Natural killer cell (primary cell): ENCODE measurements at regions not wholly inside any gene's neighbourhood (a gene's known extent, or its start where the extent isn't known, plus 50 kb on each side); places are given as distances from the start of the nearest gene placed in this dataset.

Experiments
- ATAC-seq, 3 donors: fragments of 150-1000 bp in 2 of 3; fragments of 200-7000 bp in 1 of 3; cut with Tn5 transposase; 1 replicate in 1 of 3; 2 replicates in 2 of 3; pipeline ENCODE4 v1.10.0; 2021; ENCODE audit warnings: mild to moderate bottlenecking in 2 of 3, moderate library complexity in 2 of 3
- DNase-seq, 2 donors: peaks; one replicate each; pipeline versions ENCODE4 v3.0.0 to v3.0.0-alpha.2; 2013 to 2021; ENCODE audit warnings: mixed read lengths in 1 of 2
- H3K27ac ChIP-seq: one replicate; pipeline ENCODE4 v1.5.1; 2013; ENCODE audit warnings: mild to moderate bottlenecking, low read length
- H3K27me3 ChIP-seq: one replicate; pipeline ENCODE4 v1.6.1; 2013; ENCODE audit warnings: low read length; ENCODE audit not compliant: control insufficient read depth, insufficient read depth
- H3K36me3 ChIP-seq: one replicate; pipeline ENCODE4 v1.6.1; 2013; ENCODE audit warnings: low read length; ENCODE audit not compliant: control insufficient read depth, insufficient read depth
- H3K4me1 ChIP-seq: one replicate; pipeline ENCODE4 v1.6.1; 2013; ENCODE audit warnings: low read length; ENCODE audit not compliant: control insufficient read depth, insufficient read depth
- H3K4me3 ChIP-seq: one replicate; pipeline ENCODE4 v1.5.1; 2013; ENCODE audit warnings: low read length
- H3K9me3 ChIP-seq: one replicate; pipeline ENCODE4 v1.6.1; 2013; ENCODE audit warnings: low read length; ENCODE audit not compliant: control insufficient read depth, insufficient read depth
- H3K27ac Mint-ChIP-seq, 2 donors: one replicate each; pipeline ENCODE4 v1.8.0; 2022; ENCODE audit warnings: mild to moderate bottlenecking in 2 of 2, mixed read lengths in 2 of 2, moderate library complexity in 1 of 2
- H3K27me3 Mint-ChIP-seq, 2 donors: one replicate each; pipeline ENCODE4 v1.8.0; 2022; ENCODE audit warnings: low read depth in 2 of 2, mixed read lengths in 2 of 2
- H3K36me3 Mint-ChIP-seq: one replicate; pipeline ENCODE4 v1.8.0; 2022; ENCODE audit warnings: mixed read lengths
- H3K4me1 Mint-ChIP-seq, 2 donors: one replicate each; pipeline ENCODE4 v1.8.0; 2022; ENCODE audit warnings: mixed read lengths in 2 of 2
- H3K4me3 Mint-ChIP-seq: one replicate; pipeline ENCODE4 v1.8.0; 2022; ENCODE audit warnings: mild to moderate bottlenecking, moderate library complexity, mixed read lengths
- H3K9me3 Mint-ChIP-seq, 2 donors: one replicate each; pipeline ENCODE4 v1.8.0; 2022; ENCODE audit warnings: mixed read lengths in 2 of 2
- WGBS: methylation state at CpG from one replicate; pipeline ENCODE4 v1.1.7; 2013; ENCODE audit warnings: missing lambda C conversion rate; ENCODE audit not compliant: insufficient coverage; 5-methylcytosine and 5-hydroxymethylcytosine counted together
- intact Hi-C: fragments of 100-400 bp; cut with micrococcal nuclease; formaldehyde crosslinking; loops from one replicate; pipeline ENCODE4 v1.14.2; 2022
- TF ChIP-seq, protein P1 (sequence below): fragments of 200-600 bp; IDR thresholded peaks from one replicate; pipeline ENCODE4 v1.8.0; 2022; ENCODE audit warnings: antibody characterized with exemption

DNA sequence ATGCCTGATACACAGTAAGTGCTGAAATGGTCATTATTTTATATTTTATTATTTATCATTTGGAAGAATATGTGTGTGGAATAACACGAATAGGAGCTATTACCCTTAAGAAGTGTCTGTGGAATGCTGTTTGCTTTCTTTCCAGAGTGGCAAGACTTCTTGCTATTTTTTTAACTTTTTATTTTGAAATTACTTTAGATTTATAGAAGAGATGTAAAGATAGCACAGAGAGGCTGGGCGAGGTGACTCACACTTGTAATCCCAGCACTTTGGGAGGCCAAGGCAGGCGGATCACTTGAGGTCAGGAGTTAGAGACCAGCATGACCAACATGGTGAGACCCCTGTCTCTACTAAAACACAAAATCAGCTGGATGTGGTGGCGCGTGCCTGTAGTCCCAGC, 58.9 kb upstream of the PAX6 start:
- H3K36me3 ChIP-seq: no peaks in the 10 kb centered on the region
- DNase-seq (no peak), ATAC-seq (no peak)
- H3K27me3 ChIP-seq: no peaks in the 10 kb centered on the region
- 93% methylated on average over 5 of the region's 5 CpGs for WGBS
- no peak overlapping the region for H3K4me3 ChIP-seq
- no peaks in the 10 kb centered on the region for H3K4me1 Mint-ChIP-seq
- H3K4me3 Mint-ChIP-seq: no peak overlapping the region
- no peaks in the 10 kb centered on the region for H3K4me1 ChIP-seq
- TF ChIP-seq, protein P1, sequence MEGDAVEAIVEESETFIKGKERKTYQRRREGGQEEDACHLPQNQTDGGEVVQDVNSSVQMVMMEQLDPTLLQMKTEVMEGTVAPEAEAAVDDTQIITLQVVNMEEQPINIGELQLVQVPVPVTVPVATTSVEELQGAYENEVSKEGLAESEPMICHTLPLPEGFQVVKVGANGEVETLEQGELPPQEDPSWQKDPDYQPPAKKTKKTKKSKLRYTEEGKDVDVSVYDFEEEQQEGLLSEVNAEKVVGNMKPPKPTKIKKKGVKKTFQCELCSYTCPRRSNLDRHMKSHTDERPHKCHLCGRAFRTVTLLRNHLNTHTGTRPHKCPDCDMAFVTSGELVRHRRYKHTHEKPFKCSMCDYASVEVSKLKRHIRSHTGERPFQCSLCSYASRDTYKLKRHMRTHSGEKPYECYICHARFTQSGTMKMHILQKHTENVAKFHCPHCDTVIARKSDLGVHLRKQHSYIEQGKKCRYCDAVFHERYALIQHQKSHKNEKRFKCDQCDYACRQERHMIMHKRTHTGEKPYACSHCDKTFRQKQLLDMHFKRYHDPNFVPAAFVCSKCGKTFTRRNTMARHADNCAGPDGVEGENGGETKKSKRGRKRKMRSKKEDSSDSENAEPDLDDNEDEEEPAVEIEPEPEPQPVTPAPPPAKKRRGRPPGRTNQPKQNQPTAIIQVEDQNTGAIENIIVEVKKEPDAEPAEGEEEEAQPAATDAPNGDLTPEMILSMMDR: no peak
- no peak overlapping the region for H3K27ac Mint-ChIP-seq
- H3K27me3 Mint-ChIP-seq: peaks cover 28 to 33% of the 10 kb centered on the region in 2 donors
- no peaks in the 10 kb centered on the region for H3K9me3 Mint-ChIP-seq
- H3K9me3 ChIP-seq: no peaks in the 10 kb centered on the region
- no peak overlapping the region for H3K27ac ChIP-seq
- H3K36me3 Mint-ChIP-seq: no peaks in the 10 kb centered on the region
- intact Hi-C loops: no loop called here

DNA sequence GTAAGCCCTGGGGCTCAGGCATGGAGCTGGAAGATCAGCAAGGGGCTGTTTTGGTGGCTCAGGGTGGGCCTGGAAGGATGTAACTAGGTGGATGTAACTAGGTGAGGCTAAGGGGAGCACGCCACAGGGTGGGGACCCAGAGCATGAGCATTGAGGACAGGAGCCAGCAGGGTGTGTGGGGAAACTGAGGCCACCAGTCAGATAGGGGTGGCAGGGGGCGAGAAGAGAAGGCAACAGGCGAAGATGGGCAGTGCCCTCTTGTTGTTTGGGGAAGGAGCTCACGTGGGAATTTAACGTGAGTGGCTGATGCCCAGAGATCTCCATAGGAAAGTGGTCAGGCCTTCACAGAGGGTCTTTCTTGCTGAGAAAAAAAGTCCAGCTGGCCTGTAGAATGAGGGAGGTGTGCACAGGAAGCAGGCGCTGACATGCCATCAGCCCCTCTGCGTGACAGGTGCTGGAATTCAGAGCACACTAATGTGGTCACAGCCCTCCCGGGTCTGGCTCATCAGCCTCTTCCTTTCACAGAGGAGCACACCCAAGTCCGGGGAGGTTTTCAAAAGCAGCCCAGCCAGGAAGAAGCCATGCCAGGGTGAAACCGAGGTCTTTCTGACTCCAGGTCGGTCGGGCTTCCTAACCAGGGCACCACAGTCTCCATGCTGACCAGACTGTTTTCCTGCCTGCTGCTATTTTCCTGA, 54.6 kb upstream of the PAX6 start:
- Histone ChIP-seq H3K36me3 (no peaks in the 10 kb centered on the region), H3K27me3 (no peaks in the 10 kb centered on the region), H3K4me1 (no peaks in the 10 kb centered on the region), H3K27ac (no peak overlapping the region), H3K9me3 (no peaks in the 10 kb centered on the region), H3K4me3 (no peak overlapping the region)
- ATAC-seq (no peak), DNase-seq (no peak)
- H3K36me3 Mint-ChIP-seq: no peaks in the 10 kb centered on the region
- no peak overlapping the region for H3K4me3 Mint-ChIP-seq
- 78% methylated on average over 12 of the region's 12 CpGs for WGBS
- no peaks in the 10 kb centered on the region for H3K9me3 Mint-ChIP-seq
- intact Hi-C loops: no loop called here
- peaks cover 38 to 39% of the 10 kb centered on the region in 2 donors for H3K27me3 Mint-ChIP-seq
- no peaks in the 10 kb centered on the region for H3K4me1 Mint-ChIP-seq
- no peak overlapping the region for H3K27ac Mint-ChIP-seq
- TF ChIP-seq, protein P1: no peak

DNA sequence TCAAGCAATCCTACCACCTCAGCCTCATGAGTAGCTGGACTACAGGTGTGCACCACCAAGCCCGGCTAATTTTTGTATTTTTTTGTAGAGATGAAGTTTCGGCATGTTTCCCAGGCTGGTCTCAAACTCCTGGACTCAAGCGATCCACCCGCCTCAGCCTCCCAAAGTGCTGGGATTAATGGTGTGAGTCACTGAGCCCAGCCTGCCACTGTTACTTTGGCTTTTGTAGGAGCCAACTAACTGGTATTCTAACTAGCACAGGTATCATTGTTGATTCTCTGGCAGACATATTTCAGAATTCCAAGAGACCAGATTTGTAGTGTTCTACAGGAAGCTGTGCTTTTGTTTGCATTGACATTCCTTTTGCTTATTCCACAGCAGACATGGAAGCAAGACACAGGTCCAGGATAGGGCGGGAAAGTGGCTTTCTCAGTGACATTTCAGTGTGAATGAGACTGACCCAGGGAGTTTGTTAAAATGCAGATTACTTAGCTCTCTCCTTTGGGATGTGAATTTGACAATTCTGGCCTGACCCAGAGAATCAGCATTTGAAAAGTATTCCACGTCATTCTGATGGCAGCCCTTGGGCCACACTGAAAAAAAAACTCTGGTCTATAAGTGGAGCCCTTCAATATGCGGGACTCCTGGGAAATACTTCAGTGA, 52.2 kb upstream of the PAX6 start:
- H3K4me3 ChIP-seq: no peak overlapping the region
- no peaks in the 10 kb centered on the region for H3K27me3 ChIP-seq
- H3K27ac ChIP-seq: no peak overlapping the region
- Mint-ChIP-seq H3K27me3 (peaks cover 42 to 51% of the 10 kb centered on the region in 2 donors), H3K27ac (no peak overlapping the region), H3K4me3 (no peak overlapping the region), H3K4me1 (no peaks in the 10 kb centered on the region), H3K9me3 (no peaks in the 10 kb centered on the region), H3K36me3 (no peaks in the 10 kb centered on the region)
- H3K36me3 ChIP-seq: no peaks in the 10 kb centered on the region
- no peaks in the 10 kb centered on the region for H3K4me1 ChIP-seq
- no peaks in the 10 kb centered on the region for H3K9me3 ChIP-seq
- intact Hi-C loops: no loop called here
- no peak for ATAC-seq
- DNase-seq: no peak
- TF ChIP-seq, protein P1: no peak
- WGBS: 77% methylated on average over 7 of the region's 7 CpGs
